Fibroblast of the aortic adventitia (primary cell): ENCODE measurements at regions not wholly inside any gene's neighbourhood (a gene's known extent, or its start where the extent isn't known, plus 50 kb on each side); places are given as distances from the start of the nearest gene placed in this dataset.
"Not testable (repeated sequence)": the region's sequence is repeated elsewhere in the genome, so short reads cannot be mapped to it uniquely, and the experiment has no call there.

Source experiments
- DNase-seq: peaks from one replicate; pipeline ENCODE4 v3.0.0-alpha.2; 2010; ENCODE audit warnings: low read depth
- H3K4me3 ChIP-seq: 2 replicates; pipeline ENCODE4 v1.5.1; 2011; ENCODE audit warnings: low read depth, mild to moderate bottlenecking, control low read depth, low read length, moderate library complexity
- CTCF ChIP-seq: IDR thresholded peaks from 2 replicates; pipeline ENCODE4 v1.5.1; 2011; ENCODE audit warnings: mild to moderate bottlenecking, low read length, control low read depth, inconsistent platforms; ENCODE audit not compliant: insufficient read depth

- no peak overlapping the region for H3K4me3 ChIP-seq
- no peak for TF ChIP-seq CTCF
- DNase-seq = no peak
Observed at GRCh38 chr2:106274668-106275067, 80.6 kb upstream of the UXS1 start.

- TF ChIP-seq CTCF = no peak
- no peak for DNase-seq
- no peak overlapping the region for H3K4me3 ChIP-seq
Observed at GRCh38 chr2:106272216-106272807, 78.2 kb upstream of the UXS1 start.

GRCh38 chr2:106270471-106270891, 76.4 kb upstream of the UXS1 start:
- no peak for TF ChIP-seq CTCF
- DNase-seq = no peak
- no peak overlapping the region for H3K4me3 ChIP-seq

GRCh38 chr2:106269591-106270291, 75.6 kb upstream of the UXS1 start:
- H3K4me3 ChIP-seq = no peak overlapping the region
- no peak for TF ChIP-seq CTCF
- DNase-seq = no peak

DNA sequence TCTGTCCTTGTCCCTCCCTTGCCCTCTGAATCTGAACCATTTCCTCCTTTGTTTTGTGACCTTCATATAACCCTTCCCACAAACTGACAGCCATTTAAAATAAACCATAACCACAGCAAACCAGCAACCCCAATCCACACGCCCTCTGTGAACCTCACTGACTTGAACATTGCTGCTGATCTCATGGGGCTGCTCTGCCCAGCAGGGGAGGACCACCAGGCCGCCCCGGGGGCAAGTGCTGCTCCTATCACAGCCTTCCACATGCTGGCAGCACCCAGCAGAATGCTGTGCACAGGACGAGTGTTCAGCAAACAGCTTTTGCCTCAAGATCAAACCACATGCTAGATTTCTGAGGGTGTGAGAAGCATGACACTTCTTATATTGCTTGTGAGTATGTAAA, 73.9 kb upstream of the UXS1 start:
- DNase-seq = no peak
- H3K4me3 ChIP-seq = no peak overlapping the region
- no peak for TF ChIP-seq CTCF

GRCh38 chr2:106261871-106262321, 67.8 kb upstream of the UXS1 start:
- no peak overlapping the region for H3K4me3 ChIP-seq
- no peak for TF ChIP-seq CTCF
- DNase-seq = no peak

- not testable (repeated sequence) for H3K4me3 ChIP-seq, DNase-seq
Observed at GRCh38 chr2:106258859-106259258, 64.8 kb upstream of the UXS1 start.
